GM12878 (cell line): ENCODE measurements at regions not wholly inside any gene's neighbourhood (a gene's known extent, or its start where the extent isn't known, plus 50 kb on each side); places are given as distances from the start of the nearest gene placed in this dataset.

Source experiments
- ATAC-seq: fragments of 200-7000 bp; cut with Tn5 transposase; 3 replicates; pipeline ENCODE4 v1.9.1; 2020; ENCODE audit warnings: mild to moderate bottlenecking, moderate library complexity
- BruUV-seq: library from RNA; stranded (reverse); fragments of 400-500 nt; replicated peaks from 2 replicates; lab custom pipeline; 2021; lab: Mats Ljungman, UMichigan
- CTCF ChIA-PET: fragments of 300-600 bp; sonication (Branson Sonifier 250); formaldehyde crosslinking; extraction: SDS; loops from one replicate; lab custom pipeline; 2021; ENCODE audit warnings: inconsistent platforms; lab: Yijun Ruan, JAX
- POLR2A ChIA-PET: fragments of 350-600 bp; formaldehyde crosslinking; extraction: SDS; loops from one replicate; lab custom pipeline; 2021; ENCODE audit warnings: inconsistent platforms; lab: Charles Lee
- RAD21 ChIA-PET: fragments of 300-600 bp; sonication (Branson Sonifier 250); formaldehyde crosslinking; loops from one replicate; lab custom pipeline; 2023; ENCODE audit warnings: antibody characterized with exemption; ENCODE audit not compliant: unreplicated experiment; lab: Charles Lee
- SMC1A ChIA-PET: fragments of 300-600 bp; sonication (Branson Sonifier 250); formaldehyde crosslinking; loops from one replicate; lab custom pipeline; 2023; ENCODE audit not compliant: unreplicated experiment, uncharacterized antibody; lab: Charles Lee
- DNase-seq: peaks from one replicate; pipeline ENCODE4 v3.0.0-alpha.2; 2011; ENCODE audit warnings: low read depth, low spot score
- FAIRE-seq: peaks from 3 replicates; lab custom pipeline; 2011; peaks lifted over from hg19 to GRCh38; lab: Jason Lieb, UNC
- H2AFZ ChIP-seq: 2 replicates; pipeline ENCODE4 v1.6.0; 2011; ENCODE audit warnings: low read depth, low read length, control low read depth; ENCODE audit not compliant: control insufficient read depth
- H3K27ac ChIP-seq: 2 replicates; pipeline ENCODE4 v1.5.1; 2011; ENCODE audit warnings: control low read depth; ENCODE audit not compliant: control insufficient read depth, insufficient read depth
- H3K27me3 ChIP-seq, 2 experiments: replicated peaks in 1 of 2; 2 replicates each; pipeline versions ENCODE4 v1.6.0 to v1.6.1; 2011; ENCODE audit warnings: low read length in 1 of 2; ENCODE audit not compliant: control insufficient read depth in 2 of 2, insufficient read depth in 2 of 2
- H3K36me3 ChIP-seq, 2 experiments: 2 replicates each; pipeline ENCODE4 v1.5.1; 2011; ENCODE audit warnings: low read length in 1 of 2; ENCODE audit not compliant: control insufficient read depth in 2 of 2, insufficient read depth in 2 of 2
- H3K4me1 ChIP-seq: 2 replicates; pipeline ENCODE4 v1.6.1; 2011; ENCODE audit warnings: mild to moderate bottlenecking, low read length, moderate library complexity, mixed read lengths; ENCODE audit not compliant: control insufficient read depth, insufficient read depth
- H3K4me2 ChIP-seq: 2 replicates; pipeline ENCODE4 v1.6.0; 2011; ENCODE audit warnings: control low read depth; ENCODE audit not compliant: control insufficient read depth, insufficient read depth
- H3K4me3 ChIP-seq: fragments of 200-600 bp; sonication (generic); 2 replicates; pipeline ENCODE4 v1.5.1; 2016
- H3K79me2 ChIP-seq: 2 replicates; pipeline ENCODE4 v1.6.0; 2011; ENCODE audit warnings: low read length; ENCODE audit not compliant: control insufficient read depth, insufficient read depth
- H3K9ac ChIP-seq: 2 replicates; pipeline ENCODE4 v1.8.0; 2011; ENCODE audit warnings: low read length, control low read depth, mixed read lengths; ENCODE audit not compliant: control insufficient read depth, insufficient read depth
- H3K9me3 ChIP-seq: replicated peaks from 3 replicates; pipeline ENCODE4 v1.5.1; 2011; ENCODE audit warnings: mild to moderate bottlenecking, low read length; ENCODE audit not compliant: control insufficient read depth, insufficient read depth
- H4K20me1 ChIP-seq: 2 replicates; pipeline ENCODE4 v1.6.0; 2011; ENCODE audit not compliant: control insufficient read depth, insufficient read depth
- BCL11A ChIP-seq: IDR thresholded peaks from 2 replicates; pipeline ENCODE4 v1.6.1; 2011; ENCODE audit warnings: low read depth, low read length
- CBX3 ChIP-seq: fragments of 200-600 bp; sonication (generic); IDR thresholded peaks from 2 replicates; pipeline ENCODE4 v1.6.1; 2016; ENCODE audit warnings: low read depth, borderline replicate concordance
- CBX5 ChIP-seq: sonication (generic); IDR thresholded peaks from 2 replicates; pipeline ENCODE4 v1.6.1; 2016; ENCODE audit warnings: low read depth, moderate library complexity, mild to moderate bottlenecking, inconsistent platforms
- CHD1 ChIP-seq: IDR thresholded peaks from 2 replicates; pipeline ENCODE4 v1.6.1; 2012; ENCODE audit warnings: low read depth, low read length, improper control_type of control experiment
- DPF2 ChIP-seq: fragments of 450-650 bp; IDR thresholded peaks from 2 replicates; pipeline ENCODE4 v1.6.1; 2017; ENCODE audit warnings: mild to moderate bottlenecking
- E4F1 ChIP-seq: fragments of 450-650 bp; IDR thresholded peaks from 2 replicates; pipeline ENCODE4 v1.6.1; 2018; ENCODE audit warnings: borderline replicate concordance, mild to moderate bottlenecking; ENCODE audit not compliant: partially characterized antibody
- HDAC2 ChIP-seq: fragments of 200-600 bp; sonication (generic); IDR thresholded peaks from 2 replicates; pipeline ENCODE4 v1.6.1; 2017
- IRF4 ChIP-seq: IDR thresholded peaks from 2 replicates; pipeline ENCODE4 v1.6.1; 2011; ENCODE audit warnings: low read depth, low read length
- MYB ChIP-seq: fragments of 150-350 bp; IDR thresholded peaks from 2 replicates; pipeline ENCODE4 v1.6.1; 2014; ENCODE audit warnings: mild to moderate bottlenecking, low read depth, low read length, borderline replicate concordance
- NFYB ChIP-seq: IDR thresholded peaks from 2 replicates; pipeline ENCODE4 v1.6.1; 2011; ENCODE audit warnings: low read depth, mild to moderate bottlenecking, low read length, improper control_type of control experiment, moderate library complexity; ENCODE audit not compliant: insufficient read depth
- PML ChIP-seq: IDR thresholded peaks from 2 replicates; pipeline ENCODE4 v1.6.1; 2012; ENCODE audit warnings: low read length, inconsistent platforms
- RCOR1 ChIP-seq: conservative IDR thresholded peaks from 2 replicates; pipeline ENCODE4 v1.6.1; 2012; ENCODE audit warnings: low read depth, low read length, improper control_type of control experiment
- SMAD5 ChIP-seq: IDR thresholded peaks from 2 replicates; pipeline ENCODE4 v1.6.1; 2016; ENCODE audit warnings: antibody characterized with exemption, low read depth
- SREBF1 ChIP-seq: IDR thresholded peaks from 2 replicates; pipeline ENCODE4 v1.6.1; 2012; ENCODE audit warnings: mild to moderate bottlenecking, low read length
- TCF12 ChIP-seq: IDR thresholded peaks from 2 replicates; pipeline ENCODE4 v1.6.1; 2011; ENCODE audit warnings: low read depth, mild to moderate bottlenecking, low read length
- WRNIP1 ChIP-seq: IDR thresholded peaks from 2 replicates; pipeline ENCODE4 v1.6.1; 2011; ENCODE audit warnings: low read depth, low read length, improper control_type of control experiment, borderline replicate concordance
- ZZZ3 ChIP-seq: IDR thresholded peaks from 2 replicates; pipeline ENCODE4 v1.6.1; 2011; ENCODE audit warnings: low read depth; ENCODE audit not compliant: control insufficient read depth, insufficient read length
- WGBS: methylation state at CpG from one replicate; pipeline ENCODE4 v1.1.6; 2016; ENCODE audit warnings: low lambda C conversion rate; ENCODE audit not compliant: insufficient replicate concordance, insufficient coverage; ENCODE audit errors: missing lambda C conversion rate; 5-methylcytosine and 5-hydroxymethylcytosine counted together
- in situ Hi-C: fragments of 300-500 bp; cut with MboI; formaldehyde crosslinking; loops from 9 replicates; pipeline ENCODE4 v1.14.3; 2018; ENCODE audit warnings: mixed read lengths
- intact Hi-C: fragments of 100-400 bp; cut with micrococcal nuclease; formaldehyde crosslinking; loops from one replicate; pipeline ENCODE4 v1.14.2; 2022; ENCODE audit not compliant: unreplicated experiment

GRCh38 chr22:27151407-27151806, 494.0 kb downstream of the MIAT start:
- ChIA-PET POLR2A (no interaction called here), RAD21 (no interaction called here), SMC1A (no interaction called here), CTCF (no interaction called here)
- H3K4me3 ChIP-seq: no peak overlapping the region
- no TSS peak for BruUV-seq
- 0% methylated on average over 2 of the region's 2 CpGs for WGBS
- no peaks in the 10 kb centered on the region for H3K79me2 ChIP-seq
- in situ Hi-C loops (no loop called here), intact Hi-C loops (no loop called here)
- H4K20me1 ChIP-seq: no peaks in the 10 kb centered on the region
- H3K27me3 ChIP-seq: no peaks in the 10 kb centered on the region
- no peak overlapping the region for H2AFZ ChIP-seq
- H3K36me3 ChIP-seq: no peaks in the 10 kb centered on the region
- H3K9me3 ChIP-seq: no peaks in the 10 kb centered on the region; the same call in 2 of the 3 replicates
- H3K27ac ChIP-seq: no peak overlapping the region
- DNase-seq (no peak), FAIRE-seq (no peak), ATAC-seq (no peak)
- H3K4me1 ChIP-seq: no peaks in the 10 kb centered on the region
- H3K9ac ChIP-seq: no peak overlapping the region
- H3K4me2 ChIP-seq: no peak overlapping the region
- TF ChIP-seq TCF12 (no peak), CBX5 (no peak), BCL11A (no peak)

GRCh38 chr22:27152033-27152432, 494.6 kb downstream of the MIAT start:
- ChIA-PET POLR2A (no interaction called here), SMC1A (no interaction called here)
- WGBS: 46% methylated on average over 2 of the region's 2 CpGs
- H3K36me3 ChIP-seq: no peaks in the 10 kb centered on the region
- no peak for TF ChIP-seq NFYB
- TF ChIP-seq ZZZ3: no peak
- TF ChIP-seq MYB: no peak
- no peak for TF ChIP-seq IRF4
- no peak for TF ChIP-seq DPF2
- TF ChIP-seq CHD1: no peak
- no peak for TF ChIP-seq SREBF1
- no peak for TF ChIP-seq PML
- no peak for TF ChIP-seq RCOR1
- TF ChIP-seq CBX3: no peak
- no peak for TF ChIP-seq SMAD5
- TF ChIP-seq HDAC2: no peak
- TF ChIP-seq E4F1: no peak
- TF ChIP-seq WRNIP1: no peak
- TF ChIP-seq, all 136 proteins: peak for 0
- in situ Hi-C loops (no loop called here), intact Hi-C loops (no loop called here)
- CTCF ChIA-PET: no interaction called here
- no peaks in the 10 kb centered on the region for H3K27me3 ChIP-seq
- H3K4me1 ChIP-seq: no peaks in the 10 kb centered on the region
- no peak overlapping the region for H3K9ac ChIP-seq
- no peaks in the 10 kb centered on the region for H4K20me1 ChIP-seq
- no peak overlapping the region for H3K4me3 ChIP-seq
- no peaks in the 10 kb centered on the region for H3K79me2 ChIP-seq
- H3K27ac ChIP-seq: no peak overlapping the region
- H3K4me2 ChIP-seq: no peak overlapping the region
- RAD21 ChIA-PET: no interaction called here
- H2AFZ ChIP-seq: no peak overlapping the region
- H3K9me3 ChIP-seq: no peaks in the 10 kb centered on the region; the same call in 2 of the 3 replicates
- BruUV-seq: no TSS peak
- DNase-seq: no peak
- no peak for ATAC-seq
- no peak for FAIRE-seq
